GM12878 (cell line): ENCODE measurements at regions not wholly inside any gene's neighbourhood (a gene's known extent, or its start where the extent isn't known, plus 50 kb on each side); places are given as distances from the start of the nearest gene placed in this dataset.

Experiments
- ATAC-seq: fragments of 200-7000 bp; cut with Tn5 transposase; 3 replicates; pipeline ENCODE4 v1.9.1; 2020; ENCODE audit warnings: mild to moderate bottlenecking, moderate library complexity
- BruUV-seq: library from RNA; stranded (reverse); fragments of 400-500 nt; replicated peaks from 2 replicates; lab custom pipeline; 2021; lab: Mats Ljungman, UMichigan
- CTCF ChIA-PET: fragments of 300-600 bp; sonication (Branson Sonifier 250); formaldehyde crosslinking; extraction: SDS; loops from one replicate; lab custom pipeline; 2021; ENCODE audit warnings: inconsistent platforms; lab: Yijun Ruan, JAX
- POLR2A ChIA-PET: fragments of 350-600 bp; formaldehyde crosslinking; extraction: SDS; loops from one replicate; lab custom pipeline; 2021; ENCODE audit warnings: inconsistent platforms; lab: Charles Lee
- RAD21 ChIA-PET: fragments of 300-600 bp; sonication (Branson Sonifier 250); formaldehyde crosslinking; loops from one replicate; lab custom pipeline; 2023; ENCODE audit warnings: antibody characterized with exemption; ENCODE audit not compliant: unreplicated experiment; lab: Charles Lee
- SMC1A ChIA-PET: fragments of 300-600 bp; sonication (Branson Sonifier 250); formaldehyde crosslinking; loops from one replicate; lab custom pipeline; 2023; ENCODE audit not compliant: unreplicated experiment, uncharacterized antibody; lab: Charles Lee
- DNase-seq: peaks from one replicate; pipeline ENCODE4 v3.0.0-alpha.2; 2011; ENCODE audit warnings: low read depth, low spot score
- FAIRE-seq: peaks from 3 replicates; lab custom pipeline; 2011; peaks lifted over from hg19 to GRCh38; lab: Jason Lieb, UNC
- H2AFZ ChIP-seq: 2 replicates; pipeline ENCODE4 v1.6.0; 2011; ENCODE audit warnings: low read depth, low read length, control low read depth; ENCODE audit not compliant: control insufficient read depth
- H3K27ac ChIP-seq: 2 replicates; pipeline ENCODE4 v1.5.1; 2011; ENCODE audit warnings: control low read depth; ENCODE audit not compliant: control insufficient read depth, insufficient read depth
- H3K27me3 ChIP-seq, 2 experiments: replicated peaks in 1 of 2; 2 replicates each; pipeline versions ENCODE4 v1.6.0 to v1.6.1; 2011; ENCODE audit warnings: low read length in 1 of 2; ENCODE audit not compliant: control insufficient read depth in 2 of 2, insufficient read depth in 2 of 2
- H3K36me3 ChIP-seq, 2 experiments: 2 replicates each; pipeline ENCODE4 v1.5.1; 2011; ENCODE audit warnings: low read length in 1 of 2; ENCODE audit not compliant: control insufficient read depth in 2 of 2, insufficient read depth in 2 of 2
- H3K4me1 ChIP-seq: 2 replicates; pipeline ENCODE4 v1.6.1; 2011; ENCODE audit warnings: mild to moderate bottlenecking, low read length, moderate library complexity, mixed read lengths; ENCODE audit not compliant: control insufficient read depth, insufficient read depth
- H3K4me2 ChIP-seq: 2 replicates; pipeline ENCODE4 v1.6.0; 2011; ENCODE audit warnings: control low read depth; ENCODE audit not compliant: control insufficient read depth, insufficient read depth
- H3K4me3 ChIP-seq: fragments of 200-600 bp; sonication (generic); 2 replicates; pipeline ENCODE4 v1.5.1; 2016
- H3K79me2 ChIP-seq: 2 replicates; pipeline ENCODE4 v1.6.0; 2011; ENCODE audit warnings: low read length; ENCODE audit not compliant: control insufficient read depth, insufficient read depth
- H3K9ac ChIP-seq: 2 replicates; pipeline ENCODE4 v1.8.0; 2011; ENCODE audit warnings: low read length, control low read depth, mixed read lengths; ENCODE audit not compliant: control insufficient read depth, insufficient read depth
- H3K9me3 ChIP-seq: replicated peaks from 3 replicates; pipeline ENCODE4 v1.5.1; 2011; ENCODE audit warnings: mild to moderate bottlenecking, low read length; ENCODE audit not compliant: control insufficient read depth, insufficient read depth
- H4K20me1 ChIP-seq: 2 replicates; pipeline ENCODE4 v1.6.0; 2011; ENCODE audit not compliant: control insufficient read depth, insufficient read depth
- CEBPB ChIP-seq, 2 experiments: fragments of 150-350 bp in 1 of 2; IDR thresholded peaks; 2 replicates each; pipeline ENCODE4 v1.6.1; 2012 to 2014; ENCODE audit warnings: low read depth in 2 of 2, low read length in 2 of 2, borderline replicate concordance in 1 of 2, inconsistent platforms in 1 of 2
- CREM ChIP-seq: IDR thresholded peaks from 2 replicates; pipeline ENCODE4 v1.6.1; 2014; ENCODE audit warnings: antibody characterized with exemption, low read depth
- CTCF ChIP-seq, 3 experiments: IDR thresholded peaks in 2 of 3; conservative IDR thresholded peaks in 1 of 3; 2 replicates each; pipeline ENCODE4 v1.5.1; 2011; ENCODE audit warnings: low read depth in 3 of 3, low read length in 3 of 3, mild to moderate bottlenecking in 3 of 3, control low read depth in 2 of 3, moderate library complexity in 2 of 3, inconsistent platforms in 1 of 3, mixed read lengths in 1 of 3; ENCODE audit not compliant: control insufficient read depth in 2 of 3, insufficient read depth in 1 of 3; ENCODE audit errors: extremely low read depth in 1 of 3
- E2F4 ChIP-seq: IDR thresholded peaks from 2 replicates; pipeline ENCODE4 v1.6.1; 2012; ENCODE audit warnings: low read depth, low read length, improper control_type of control experiment
- EZH2 ChIP-seq: IDR thresholded peaks from 2 replicates; pipeline ENCODE4 v1.6.1; 2012; ENCODE audit warnings: low read depth, mild to moderate bottlenecking, control low read depth, inconsistent platforms, low read length, borderline replicate concordance; ENCODE audit not compliant: control insufficient read depth
- GATAD2B ChIP-seq: fragments of 450-650 bp; conservative IDR thresholded peaks from 2 replicates; pipeline ENCODE4 v1.6.1; 2017; ENCODE audit warnings: low read depth, mild to moderate bottlenecking, moderate library complexity
- MXI1 ChIP-seq: fragments of 150-350 bp; IDR thresholded peaks from 2 replicates; pipeline ENCODE4 v1.6.1; 2011; ENCODE audit warnings: low read depth, mild to moderate bottlenecking, inconsistent platforms, low read length, improper control_type of control experiment
- NR2C1 ChIP-seq: fragments of 450-650 bp; IDR thresholded peaks from 2 replicates; pipeline ENCODE4 v1.6.1; 2017; ENCODE audit warnings: antibody characterized with exemption, mild to moderate bottlenecking, moderate library complexity
- PAX5 ChIP-seq: IDR thresholded peaks from 2 replicates; pipeline ENCODE4 v1.6.1; 2011; ENCODE audit warnings: low read depth, low read length, borderline replicate concordance
- PRDM15 ChIP-seq: fragments of 450-650 bp; formaldehyde crosslinking; IDR thresholded peaks from 2 replicates; pipeline ENCODE4 v1.4.0; 2020; ENCODE audit warnings: mild to moderate bottlenecking, moderate library complexity
- STAT1 ChIP-seq: fragments of 450-650 bp; conservative IDR thresholded peaks from 2 replicates; pipeline ENCODE4 v1.6.1; 2014; ENCODE audit warnings: antibody characterized with exemption, mild to moderate bottlenecking
- TCF3 ChIP-seq: IDR thresholded peaks from 2 replicates; pipeline ENCODE4 v1.6.1; 2012; ENCODE audit warnings: low read depth, mild to moderate bottlenecking, low read length, borderline replicate concordance; ENCODE audit not compliant: insufficient read depth
- ZBTB40 ChIP-seq: fragments of 450-650 bp; IDR thresholded peaks from 2 replicates; pipeline ENCODE4 v1.6.1; 2016; ENCODE audit warnings: mild to moderate bottlenecking, moderate library complexity, borderline replicate concordance
- ZSCAN29 ChIP-seq: fragments of 450-650 bp; IDR thresholded peaks from 2 replicates; pipeline ENCODE4 v1.6.1; 2017; ENCODE audit warnings: mild to moderate bottlenecking, moderate library complexity
- WGBS: methylation state at CpG from one replicate; pipeline ENCODE4 v1.1.6; 2016; ENCODE audit warnings: low lambda C conversion rate; ENCODE audit not compliant: insufficient replicate concordance, insufficient coverage; ENCODE audit errors: missing lambda C conversion rate; 5-methylcytosine and 5-hydroxymethylcytosine counted together
- in situ Hi-C: fragments of 300-500 bp; cut with MboI; formaldehyde crosslinking; loops from 9 replicates; pipeline ENCODE4 v1.14.3; 2018; ENCODE audit warnings: mixed read lengths
- intact Hi-C: fragments of 100-400 bp; cut with micrococcal nuclease; formaldehyde crosslinking; loops from one replicate; pipeline ENCODE4 v1.14.2; 2022; ENCODE audit not compliant: unreplicated experiment

GRCh38 chr2:19256121-19256601, 102.3 kb downstream of the OSR1 start:
- DNase-seq (no peak), ATAC-seq (no peak), FAIRE-seq (no peak)
- in situ Hi-C loops = no loop called here
- 31% methylated on average over 3 of the region's 3 CpGs for WGBS
- Histone ChIP-seq H3K27me3 (no peaks in the 10 kb centered on the region), H4K20me1 (no peaks in the 10 kb centered on the region), H3K9me3 (no peaks in the 10 kb centered on the region), H3K36me3 (no peaks in the 10 kb centered on the region), H2AFZ (no peak overlapping the region), H3K27ac (no peak overlapping the region), H3K4me2 (no peak overlapping the region), H3K4me3 (no peak overlapping the region), H3K4me1 (no peaks in the 10 kb centered on the region), H3K79me2 (no peaks in the 10 kb centered on the region), H3K9ac (no peak overlapping the region)
- RAD21 ChIA-PET = no interaction called here
- POLR2A ChIA-PET = no interaction called here
- SMC1A ChIA-PET = no interaction called here
- intact Hi-C loops = no loop called here
- CTCF ChIA-PET = no interaction called here
- BruUV-seq = no TSS peak
- TF ChIP-seq STAT1 = no peak
- TF ChIP-seq CTCF (IDR thresholded peaks at IDR 0.05 in 2 of 3, conservative IDR thresholded peaks at IDR 0.05 in 1 of 3; ENCODE audit: control insufficient read depth in 2 of 3, extremely low read depth in 1 of 3, insufficient read depth in 1 of 3, low read depth in 3 of 3, low read length in 3 of 3) = no peak
- no peak for TF ChIP-seq E2F4
- no peak for TF ChIP-seq ZBTB40
- no peak for TF ChIP-seq PRDM15 (CRISPR knock-in tag)
- no peak for TF ChIP-seq NR2C1
- TF ChIP-seq GATAD2B = no peak
- no peak for TF ChIP-seq TCF3
- no peak for TF ChIP-seq MXI1
- no peak for TF ChIP-seq CEBPB (IDR thresholded peaks at IDR 0.05; ENCODE audit: borderline replicate concordance in 1 of 2, low read depth in 2 of 2, low read length in 2 of 2)
- TF ChIP-seq ZSCAN29 = no peak
- TF ChIP-seq PAX5 = no peak
- no peak for TF ChIP-seq EZH2
- no peak for TF ChIP-seq CREM
